HG02870 (cell line): ENCODE measurements at regions not wholly inside any gene's neighbourhood (a gene's known extent, or its start where the extent isn't known, plus 50 kb on each side); places are given as distances from the start of the nearest gene placed in this dataset.

Experiments
- ATAC-seq: cut with Tn5 transposase; IDR thresholded peaks from one replicate; pipeline ENCODE4 v1.9.1; 2021; ENCODE audit warnings: mild to moderate bottlenecking, moderate library complexity; ENCODE audit not compliant: unreplicated experiment

DNA sequence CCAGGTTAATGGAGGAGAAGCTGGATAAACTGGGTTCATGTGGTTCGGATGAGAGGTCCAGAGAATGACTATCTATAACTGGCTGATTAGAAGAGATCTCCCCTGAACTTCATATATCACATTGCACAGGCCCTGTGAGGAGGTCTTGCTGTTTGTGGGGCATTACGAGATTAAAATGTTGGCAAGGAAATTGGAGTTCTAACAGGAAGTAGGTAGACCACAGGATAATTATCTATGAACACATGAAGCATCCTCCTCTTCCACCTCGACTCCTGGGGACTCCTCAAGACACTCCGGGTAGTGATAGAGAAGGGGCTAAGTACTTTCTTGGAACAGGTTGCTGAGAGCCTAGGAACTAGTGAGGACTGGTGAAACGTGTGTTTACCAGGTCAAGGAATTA lies 418.8 kb downstream of the KCNH5 start:
- ATAC-seq, result no peak

DNA sequence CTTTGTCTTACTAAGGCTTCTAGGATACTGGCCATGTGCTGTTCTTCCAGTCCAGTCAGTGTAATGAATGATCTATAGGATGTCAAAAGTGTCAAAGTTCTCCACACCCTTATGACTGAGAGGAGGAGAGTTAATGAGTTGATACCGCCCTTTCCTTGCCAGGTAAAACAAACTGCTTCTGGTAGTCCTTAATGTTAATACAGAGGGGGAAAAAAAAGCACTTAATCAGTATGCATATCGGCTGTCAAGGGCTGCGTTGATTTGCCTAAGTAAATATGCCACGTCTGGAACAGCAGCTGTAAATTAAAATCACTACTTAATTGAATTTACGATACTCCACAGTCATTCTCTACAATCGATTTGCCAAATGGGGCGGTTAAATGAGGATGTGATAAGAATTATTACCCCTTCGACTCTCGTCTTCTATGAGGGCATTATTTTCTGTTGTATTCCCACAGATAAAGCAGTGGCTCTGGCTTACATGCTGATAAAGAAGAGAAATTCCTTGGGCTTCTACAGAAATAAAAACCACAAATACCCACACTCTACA lies 416.0 kb downstream of the KCNH5 start:
- no peak for ATAC-seq

DNA sequence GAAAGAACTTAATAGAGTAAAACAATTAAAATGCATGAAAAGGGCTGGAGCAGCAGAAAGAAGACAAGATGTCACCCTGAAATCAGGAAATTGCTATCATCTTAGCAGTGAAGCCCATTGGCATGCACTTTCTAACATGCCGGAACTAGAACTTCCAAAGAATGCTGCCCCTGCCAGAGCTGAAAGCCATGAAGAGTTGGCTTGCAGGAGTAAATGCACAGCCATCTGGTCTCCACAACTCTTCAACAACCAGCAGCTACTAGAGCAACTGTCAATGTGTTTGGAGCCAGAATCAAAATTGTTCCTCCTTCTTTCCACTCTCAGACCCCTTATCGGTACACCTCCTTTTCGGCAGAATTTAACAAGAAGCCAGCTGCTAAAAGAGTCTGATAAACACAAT lies 414.1 kb downstream of the KCNH5 start:
- no peak for ATAC-seq

DNA sequence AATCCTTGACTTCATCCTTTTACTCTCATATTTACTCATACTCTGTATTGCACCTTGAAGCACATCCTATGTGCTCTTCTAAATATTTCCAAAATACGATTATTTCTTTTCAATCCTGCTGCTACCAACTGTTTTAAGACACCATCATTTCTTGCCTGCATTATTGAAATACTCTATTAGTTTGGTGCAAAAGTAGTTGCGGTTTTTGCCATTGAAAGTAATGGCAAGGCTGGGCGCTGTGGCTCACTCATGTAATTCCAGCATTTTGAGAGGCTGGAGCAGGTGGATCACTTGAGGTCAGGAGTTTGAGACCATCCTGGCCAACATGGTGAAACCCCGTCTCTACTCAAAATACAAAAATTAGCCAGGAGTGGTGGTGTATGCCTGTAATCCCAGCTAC lies 412.5 kb downstream of the KCNH5 start:
- ATAC-seq, result no peak

DNA sequence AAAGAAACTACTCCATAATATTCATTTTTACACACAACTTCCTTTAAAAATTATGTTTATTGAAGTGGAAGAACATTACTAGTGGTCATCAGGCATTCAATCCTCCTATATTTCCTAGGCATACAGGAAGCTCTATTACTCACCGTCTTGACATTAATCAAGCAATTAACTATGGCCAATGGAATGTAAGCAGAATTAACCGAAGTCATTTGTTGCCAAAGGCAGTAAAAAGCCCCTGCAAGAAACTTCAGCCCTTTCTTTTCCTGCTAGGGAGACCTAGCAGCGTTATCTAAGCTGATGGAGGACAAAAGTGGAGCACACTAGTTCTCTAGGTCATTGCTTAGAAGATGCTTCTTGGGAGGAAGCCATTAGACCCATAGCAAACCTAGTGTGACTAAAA lies 399.6 kb downstream of the KCNH5 start:
- no peak for ATAC-seq
